ENCODE measurements at regions not wholly inside any gene's neighbourhood (a gene's known extent, or its start where the extent isn't known, plus 50 kb on each side); places are given as distances from the start of the nearest gene placed in this dataset.

DNA sequence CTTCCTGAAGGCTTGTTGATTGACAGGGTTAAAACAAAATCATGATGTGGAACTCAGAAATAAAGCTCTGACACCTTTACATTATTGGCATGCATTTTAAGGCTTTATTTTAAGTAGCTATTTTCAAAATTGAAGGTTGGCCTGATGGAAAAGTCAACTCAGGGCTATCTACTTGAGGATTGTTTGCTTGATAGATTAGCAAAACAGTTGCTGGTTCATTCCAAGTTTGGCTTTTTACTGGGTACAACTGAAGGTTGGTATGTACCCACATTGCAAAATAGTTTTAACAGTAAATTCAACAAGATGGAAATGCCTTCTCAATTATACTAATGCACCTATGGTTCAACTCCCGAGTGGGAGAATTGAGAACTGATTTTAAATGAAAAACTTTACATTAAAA is 161.8 kb upstream of the ELL2 start:
- TF ChIP-seq, protein P1, sequence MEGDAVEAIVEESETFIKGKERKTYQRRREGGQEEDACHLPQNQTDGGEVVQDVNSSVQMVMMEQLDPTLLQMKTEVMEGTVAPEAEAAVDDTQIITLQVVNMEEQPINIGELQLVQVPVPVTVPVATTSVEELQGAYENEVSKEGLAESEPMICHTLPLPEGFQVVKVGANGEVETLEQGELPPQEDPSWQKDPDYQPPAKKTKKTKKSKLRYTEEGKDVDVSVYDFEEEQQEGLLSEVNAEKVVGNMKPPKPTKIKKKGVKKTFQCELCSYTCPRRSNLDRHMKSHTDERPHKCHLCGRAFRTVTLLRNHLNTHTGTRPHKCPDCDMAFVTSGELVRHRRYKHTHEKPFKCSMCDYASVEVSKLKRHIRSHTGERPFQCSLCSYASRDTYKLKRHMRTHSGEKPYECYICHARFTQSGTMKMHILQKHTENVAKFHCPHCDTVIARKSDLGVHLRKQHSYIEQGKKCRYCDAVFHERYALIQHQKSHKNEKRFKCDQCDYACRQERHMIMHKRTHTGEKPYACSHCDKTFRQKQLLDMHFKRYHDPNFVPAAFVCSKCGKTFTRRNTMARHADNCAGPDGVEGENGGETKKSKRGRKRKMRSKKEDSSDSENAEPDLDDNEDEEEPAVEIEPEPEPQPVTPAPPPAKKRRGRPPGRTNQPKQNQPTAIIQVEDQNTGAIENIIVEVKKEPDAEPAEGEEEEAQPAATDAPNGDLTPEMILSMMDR (IDR thresholded peaks at IDR 0.05): no peak
- H3K36me3 Mint-ChIP-seq: no peaks in the 10 kb centered on the region
- Histone ChIP-seq H3K27me3 (ENCODE audit: control insufficient read depth, insufficient read depth, low read length) (peaks cover 3% of the 10 kb centered on the region), H3K4me3 (ENCODE audit: low read length) (no peak overlapping the region), H3K4me1 (ENCODE audit: control insufficient read depth, insufficient read depth, low read length) (no peaks in the 10 kb centered on the region), H3K27ac (ENCODE audit: low read length) (no peak overlapping the region), H3K36me3 (ENCODE audit: control insufficient read depth, insufficient read depth, low read length) (no peaks in the 10 kb centered on the region), H3K9me3 (ENCODE audit: control insufficient read depth, insufficient read depth, low read length) (no peaks in the 10 kb centered on the region)
- ATAC-seq: no peak
- no CpG with 5 or more reads among the region's 1 CpG for WGBS (ENCODE audit: insufficient coverage)
- H3K4me1 Mint-ChIP-seq: no peaks in the 10 kb centered on the region
- no peak overlapping the region for H3K4me3 Mint-ChIP-seq
- peaks cover 7 to 29% of the 10 kb centered on the region in 2 donors for H3K27me3 Mint-ChIP-seq (ENCODE audit: low read depth in 2 of 2)
- no peak overlapping the region for H3K27ac Mint-ChIP-seq
- no peaks in the 10 kb centered on the region for H3K9me3 Mint-ChIP-seq
- DNase-seq: no peak
- intact Hi-C loops (cut with micrococcal nuclease): no loop called here

DNA sequence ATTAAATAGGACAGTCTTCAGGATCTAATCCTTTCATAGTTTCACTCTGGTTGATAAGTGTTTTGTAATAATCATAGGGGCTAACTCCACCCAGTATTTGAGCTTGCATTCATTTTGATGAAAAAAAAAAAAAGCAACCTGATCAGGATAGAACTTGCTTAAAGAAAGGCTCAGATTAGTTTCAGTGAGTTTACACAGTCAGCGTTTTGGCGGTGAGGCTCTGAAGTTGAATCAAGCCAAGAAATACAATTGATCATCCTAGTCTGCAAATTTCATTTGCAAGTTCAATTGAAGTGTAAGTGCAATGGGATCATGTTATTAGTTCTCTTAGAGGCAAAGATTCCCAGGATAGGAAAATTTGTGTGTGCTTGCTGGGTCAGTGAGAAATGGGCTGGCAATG is 159.7 kb upstream of the ELL2 start:
- DNase-seq (no peak), ATAC-seq (no peak)
- Mint-ChIP-seq H3K4me1 (no peaks in the 10 kb centered on the region), H3K36me3 (no peaks in the 10 kb centered on the region), H3K9me3 (no peaks in the 10 kb centered on the region), H3K4me3 (no peak overlapping the region), H3K27me3 (ENCODE audit: low read depth in 2 of 2) (peaks cover 7 to 22% of the 10 kb centered on the region in 2 donors), H3K27ac (no peak overlapping the region)
- H3K9me3 ChIP-seq (ENCODE audit: control insufficient read depth, insufficient read depth, low read length): no peaks in the 10 kb centered on the region
- TF ChIP-seq, protein P1 (IDR thresholded peaks at IDR 0.05): no peak
- H3K4me1 ChIP-seq (ENCODE audit: control insufficient read depth, insufficient read depth, low read length): no peaks in the 10 kb centered on the region
- no peak overlapping the region for H3K4me3 ChIP-seq (ENCODE audit: low read length)
- intact Hi-C loops (cut with micrococcal nuclease): no loop called here
- H3K36me3 ChIP-seq (ENCODE audit: control insufficient read depth, insufficient read depth, low read length): no peaks in the 10 kb centered on the region
- 98% methylated on average over 2 of the region's 2 CpGs for WGBS (ENCODE audit: insufficient coverage)
- no peak overlapping the region for H3K27ac ChIP-seq (ENCODE audit: low read length)
- H3K27me3 ChIP-seq (ENCODE audit: control insufficient read depth, insufficient read depth, low read length): peaks cover 3% of the 10 kb centered on the region

DNA sequence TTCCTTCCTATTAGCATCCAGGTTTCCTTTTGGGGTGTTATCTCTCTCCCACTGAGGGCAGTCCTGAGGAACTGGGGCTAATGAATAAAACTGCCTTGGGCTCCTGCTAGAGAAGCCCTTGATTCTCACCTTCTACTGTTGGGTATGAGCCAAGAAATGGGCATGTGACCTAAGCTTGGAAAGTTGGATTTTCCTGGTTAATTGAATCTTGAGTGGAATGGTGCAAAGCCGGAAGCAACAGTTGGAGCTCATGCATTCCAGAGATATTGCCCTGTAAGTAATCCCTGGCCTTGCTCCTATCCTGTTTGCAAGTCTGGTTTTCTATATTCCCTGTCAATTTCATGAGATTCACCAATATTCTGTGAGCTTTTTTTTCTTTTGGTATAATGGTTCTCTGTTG is 158.5 kb upstream of the ELL2 start:
- H3K4me1 ChIP-seq (ENCODE audit: control insufficient read depth, insufficient read depth, low read length): no peaks in the 10 kb centered on the region

More for the DNA sequence above, 158.5 kb upstream of the ELL2 start:
- Histone ChIP-seq H3K27ac (ENCODE audit: low read length) (no peak overlapping the region), H3K27me3 (ENCODE audit: control insufficient read depth, insufficient read depth, low read length) (peaks cover 3% of the 10 kb centered on the region), H3K4me3 (ENCODE audit: low read length) (no peak overlapping the region), H3K9me3 (ENCODE audit: control insufficient read depth, insufficient read depth, low read length) (no peaks in the 10 kb centered on the region), H3K36me3 (ENCODE audit: control insufficient read depth, insufficient read depth, low read length) (no peaks in the 10 kb centered on the region)
- DNase-seq: no peak
- H3K4me3 Mint-ChIP-seq: no peak overlapping the region
- H3K27me3 Mint-ChIP-seq (ENCODE audit: low read depth in 2 of 2): peaks cover 7 to 14% of the 10 kb centered on the region in 2 donors
- no peaks in the 10 kb centered on the region for H3K9me3 Mint-ChIP-seq
- no peaks in the 10 kb centered on the region for H3K4me1 Mint-ChIP-seq
- H3K36me3 Mint-ChIP-seq: no peaks in the 10 kb centered on the region
- intact Hi-C loops (cut with micrococcal nuclease): no loop called here
- WGBS (ENCODE audit: insufficient coverage): 96% methylated on average over 1 of the region's 1 CpG
- TF ChIP-seq, protein P1 (IDR thresholded peaks at IDR 0.05): no peak
- ATAC-seq: no peak
- H3K27ac Mint-ChIP-seq: no peak overlapping the region

Data from natural killer cell (primary cell).